ENCODE measurements at regions not wholly inside any gene's neighbourhood (a gene's known extent, or its start where the extent isn't known, plus 50 kb on each side); places are given as distances from the start of the nearest gene placed in this dataset.

DNA sequence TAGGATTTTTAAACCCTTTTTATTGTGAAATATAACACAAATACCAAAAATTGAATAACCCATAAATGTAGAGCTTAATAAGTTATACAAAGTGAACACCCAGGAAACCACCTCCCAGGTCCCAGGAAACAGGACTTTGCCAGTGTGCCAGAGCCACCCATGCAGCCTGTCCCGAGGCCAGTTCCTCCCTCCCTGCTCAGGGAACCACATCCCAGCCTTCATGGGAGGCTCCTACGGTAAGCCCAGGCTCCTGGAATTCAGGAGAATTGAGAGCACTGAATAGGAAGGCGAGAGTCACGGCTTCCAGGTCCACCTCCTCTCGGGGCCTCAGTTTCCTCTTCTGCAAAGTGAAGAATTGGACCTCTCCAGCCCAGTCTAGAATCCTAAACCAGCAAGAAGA, 178.2 kb downstream of the TMEM132E start:
- no peak overlapping the region for H3K9ac ChIP-seq (ENCODE audit: low read depth in 1 of 2, low read length in 2 of 2)
- H3K4me1 ChIP-seq (ENCODE audit: control insufficient read depth in 4 of 4, insufficient read depth in 4 of 4, low read length in 3 of 4): no peaks in the 10 kb centered on the region
- no peaks in the 10 kb centered on the region for H3K9me3 ChIP-seq (ENCODE audit: control insufficient read depth in 4 of 4, low read length in 3 of 4)
- no peak overlapping the region for H3K27ac ChIP-seq (ENCODE audit: low read depth in 1 of 2, low read length in 2 of 2)
- TF ChIP-seq FOXA2 (IDR thresholded peaks at IDR 0.05) (no peak), EGR1 (IDR thresholded peaks at IDR 0.05; ENCODE audit: low read depth in 2 of 2) (no peak), YY1 (IDR thresholded peaks at IDR 0.05) (no peak), HNF4A (conservative IDR thresholded peaks at IDR 0.05) (no peak), HNF4G (IDR thresholded peaks at IDR 0.05) (no peak), RXRA (IDR thresholded peaks at IDR 0.05) (no peak)
- TF ChIP-seq, protein P1, sequence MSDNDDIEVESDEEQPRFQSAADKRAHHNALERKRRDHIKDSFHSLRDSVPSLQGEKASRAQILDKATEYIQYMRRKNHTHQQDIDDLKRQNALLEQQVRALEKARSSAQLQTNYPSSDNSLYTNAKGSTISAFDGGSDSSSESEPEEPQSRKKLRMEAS (IDR thresholded peaks at IDR 0.05): no peak
- TF ChIP-seq, protein P2, sequence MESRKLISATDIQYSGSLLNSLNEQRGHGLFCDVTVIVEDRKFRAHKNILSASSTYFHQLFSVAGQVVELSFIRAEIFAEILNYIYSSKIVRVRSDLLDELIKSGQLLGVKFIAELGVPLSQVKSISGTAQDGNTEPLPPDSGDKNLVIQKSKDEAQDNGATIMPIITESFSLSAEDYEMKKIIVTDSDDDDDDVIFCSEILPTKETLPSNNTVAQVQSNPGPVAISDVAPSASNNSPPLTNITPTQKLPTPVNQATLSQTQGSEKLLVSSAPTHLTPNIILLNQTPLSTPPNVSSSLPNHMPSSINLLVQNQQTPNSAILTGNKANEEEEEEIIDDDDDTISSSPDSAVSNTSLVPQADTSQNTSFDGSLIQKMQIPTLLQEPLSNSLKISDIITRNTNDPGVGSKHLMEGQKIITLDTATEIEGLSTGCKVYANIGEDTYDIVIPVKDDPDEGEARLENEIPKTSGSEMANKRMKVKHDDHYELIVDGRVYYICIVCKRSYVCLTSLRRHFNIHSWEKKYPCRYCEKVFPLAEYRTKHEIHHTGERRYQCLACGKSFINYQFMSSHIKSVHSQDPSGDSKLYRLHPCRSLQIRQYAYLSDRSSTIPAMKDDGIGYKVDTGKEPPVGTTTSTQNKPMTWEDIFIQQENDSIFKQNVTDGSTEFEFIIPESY (IDR thresholded peaks at IDR 0.05): no peak
- no peak overlapping the region for H3K4me3 ChIP-seq (ENCODE audit: low read depth in 1 of 3, low read length in 3 of 3)
- H3K36me3 ChIP-seq (ENCODE audit: control insufficient read depth in 4 of 4, insufficient read depth in 3 of 4, low read depth in 1 of 4, low read length in 3 of 4): no peaks in the 10 kb centered on the region
- H3K27me3 ChIP-seq (ENCODE audit: control insufficient read depth in 4 of 4, insufficient read depth in 4 of 4, low read length in 3 of 4): no peaks in the 10 kb centered on the region
- DNase-seq (ENCODE audit: low spot score): no peak
- WGBS: 69% methylated on average over 5 of the region's 5 CpGs

DNA sequence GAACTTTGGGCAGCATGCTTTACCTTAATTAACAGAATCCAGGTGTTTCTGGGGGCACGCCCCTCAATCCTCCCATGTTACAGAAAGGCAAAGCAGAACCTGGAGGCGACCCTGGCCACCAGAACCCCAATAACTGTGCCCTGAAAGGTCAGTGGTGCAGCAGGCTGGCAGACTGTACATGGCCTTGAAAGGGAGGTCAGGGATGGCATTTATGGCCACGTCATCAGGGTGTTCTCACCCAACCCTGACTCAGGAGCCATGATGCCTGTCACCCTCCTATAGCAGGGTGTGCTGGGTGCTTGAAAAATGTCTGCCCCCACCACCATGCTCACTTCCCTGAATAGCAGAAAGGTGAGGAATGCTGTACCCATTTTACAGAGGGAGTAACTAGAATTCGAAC, 177.7 kb downstream of the TMEM132E start:
- no peak for DNase-seq (ENCODE audit: low spot score)
- TF ChIP-seq FOXA1 (IDR thresholded peaks at IDR 0.05) (no peak), NR2F2 (IDR thresholded peaks at IDR 0.05) (no peak), JUND (IDR thresholded peaks at IDR 0.05) (no peak), HNF4G (IDR thresholded peaks at IDR 0.05) (no peak), EGR1 (IDR thresholded peaks at IDR 0.05; ENCODE audit: low read depth in 2 of 2) (no peak), SP1 (IDR thresholded peaks at IDR 0.05) (no peak)
- TF ChIP-seq, protein P3, sequence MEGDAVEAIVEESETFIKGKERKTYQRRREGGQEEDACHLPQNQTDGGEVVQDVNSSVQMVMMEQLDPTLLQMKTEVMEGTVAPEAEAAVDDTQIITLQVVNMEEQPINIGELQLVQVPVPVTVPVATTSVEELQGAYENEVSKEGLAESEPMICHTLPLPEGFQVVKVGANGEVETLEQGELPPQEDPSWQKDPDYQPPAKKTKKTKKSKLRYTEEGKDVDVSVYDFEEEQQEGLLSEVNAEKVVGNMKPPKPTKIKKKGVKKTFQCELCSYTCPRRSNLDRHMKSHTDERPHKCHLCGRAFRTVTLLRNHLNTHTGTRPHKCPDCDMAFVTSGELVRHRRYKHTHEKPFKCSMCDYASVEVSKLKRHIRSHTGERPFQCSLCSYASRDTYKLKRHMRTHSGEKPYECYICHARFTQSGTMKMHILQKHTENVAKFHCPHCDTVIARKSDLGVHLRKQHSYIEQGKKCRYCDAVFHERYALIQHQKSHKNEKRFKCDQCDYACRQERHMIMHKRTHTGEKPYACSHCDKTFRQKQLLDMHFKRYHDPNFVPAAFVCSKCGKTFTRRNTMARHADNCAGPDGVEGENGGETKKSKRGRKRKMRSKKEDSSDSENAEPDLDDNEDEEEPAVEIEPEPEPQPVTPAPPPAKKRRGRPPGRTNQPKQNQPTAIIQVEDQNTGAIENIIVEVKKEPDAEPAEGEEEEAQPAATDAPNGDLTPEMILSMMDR (IDR thresholded peaks at IDR 0.05; ENCODE audit: low read depth, low read length, missing input control): no peak
- Histone ChIP-seq H3K9ac (ENCODE audit: low read depth in 1 of 2, low read length in 2 of 2) (no peak overlapping the region), H3K4me3 (ENCODE audit: low read depth in 1 of 3, low read length in 3 of 3) (no peak overlapping the region), H3K9me3 (ENCODE audit: control insufficient read depth in 4 of 4, low read length in 3 of 4) (peaks cover 0 to under 1% (median 0%) of the 10 kb centered on the region in 4 donors), H3K27ac (ENCODE audit: low read depth in 1 of 2, low read length in 2 of 2) (no peak overlapping the region), H3K36me3 (ENCODE audit: control insufficient read depth in 4 of 4, insufficient read depth in 3 of 4, low read depth in 1 of 4, low read length in 3 of 4) (no peaks in the 10 kb centered on the region), H3K4me1 (ENCODE audit: control insufficient read depth in 4 of 4, insufficient read depth in 4 of 4, low read length in 3 of 4) (no peaks in the 10 kb centered on the region), H3K27me3 (ENCODE audit: control insufficient read depth in 4 of 4, insufficient read depth in 4 of 4, low read length in 3 of 4) (no peaks in the 10 kb centered on the region)
- WGBS: 78% methylated on average over 4 of the region's 4 CpGs

DNA sequence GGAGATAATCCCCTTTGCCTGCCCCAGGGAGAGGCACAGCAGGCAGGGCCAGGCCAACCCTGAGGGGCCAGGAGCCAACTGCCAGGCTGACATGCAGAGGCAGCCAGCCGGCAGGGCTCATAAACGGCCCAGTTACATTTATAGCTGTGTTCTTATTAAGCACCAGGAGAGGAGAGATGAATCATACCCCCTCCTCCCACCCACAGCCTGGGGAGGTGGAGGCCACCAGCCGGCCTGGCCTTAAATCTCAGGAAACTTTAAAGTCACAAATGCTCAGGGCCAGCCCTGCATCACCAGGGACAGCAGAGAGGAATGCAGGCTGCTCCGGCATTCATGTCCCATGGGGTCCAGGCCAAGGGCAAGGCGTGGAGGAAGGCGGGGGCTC, 177.2 kb downstream of the TMEM132E start:
- H3K4me3 ChIP-seq (ENCODE audit: low read depth in 1 of 3, low read length in 3 of 3): no peak overlapping the region
- no peaks in the 10 kb centered on the region for H3K4me1 ChIP-seq (ENCODE audit: control insufficient read depth in 4 of 4, insufficient read depth in 4 of 4, low read length in 3 of 4)
- no peaks in the 10 kb centered on the region for H3K36me3 ChIP-seq (ENCODE audit: control insufficient read depth in 4 of 4, insufficient read depth in 3 of 4, low read depth in 1 of 4, low read length in 3 of 4)
- peaks cover 0 to 3% (median 0%) of the 10 kb centered on the region in 4 donors for H3K9me3 ChIP-seq (ENCODE audit: control insufficient read depth in 4 of 4, low read length in 3 of 4)
- H3K27me3 ChIP-seq (ENCODE audit: control insufficient read depth in 4 of 4, insufficient read depth in 4 of 4, low read length in 3 of 4): no peaks in the 10 kb centered on the region
- TF ChIP-seq HNF4G (IDR thresholded peaks at IDR 0.05) (no peak), GABPA (IDR thresholded peaks at IDR 0.05 in 1 of 2, conservative IDR thresholded peaks at IDR 0.05 in 1 of 2) (no peak), FOXA1 (IDR thresholded peaks at IDR 0.05) (no peak), FOXA2 (IDR thresholded peaks at IDR 0.05) (no peak), TAF1 (conservative IDR thresholded peaks at IDR 0.05) (no peak), EGR1 (IDR thresholded peaks at IDR 0.05; ENCODE audit: low read depth in 2 of 2) (no peak), RXRA (IDR thresholded peaks at IDR 0.05) (no peak), YY1 (IDR thresholded peaks at IDR 0.05) (no peak), JUND (IDR thresholded peaks at IDR 0.05) (no peak), SP1 (IDR thresholded peaks at IDR 0.05) (no peak), HNF4A (conservative IDR thresholded peaks at IDR 0.05) (no peak)
- TF ChIP-seq, protein P2 (IDR thresholded peaks at IDR 0.05): no peak
- TF ChIP-seq, protein P4, sequence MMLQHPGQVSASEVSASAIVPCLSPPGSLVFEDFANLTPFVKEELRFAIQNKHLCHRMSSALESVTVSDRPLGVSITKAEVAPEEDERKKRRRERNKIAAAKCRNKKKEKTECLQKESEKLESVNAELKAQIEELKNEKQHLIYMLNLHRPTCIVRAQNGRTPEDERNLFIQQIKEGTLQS (IDR thresholded peaks at IDR 0.05): no peak
- no peak overlapping the region for H3K9ac ChIP-seq (ENCODE audit: low read depth in 1 of 2, low read length in 2 of 2)
- DNase-seq (ENCODE audit: low spot score): no peak
- H3K27ac ChIP-seq (ENCODE audit: low read depth in 1 of 2, low read length in 2 of 2): no peak overlapping the region
- whole genome bisulfite sequencing: 55% methylated on average over 6 of the region's 6 CpGs
